GM12872 (cell line): ENCODE measurements at regions not wholly inside any gene's neighbourhood (a gene's known extent, or its start where the extent isn't known, plus 50 kb on each side); places are given as distances from the start of the nearest gene placed in this dataset.

ENCODE experiments used
- TF ChIP-seq, protein P1 (sequence below): IDR thresholded peaks from 3 replicates; pipeline ENCODE4 v1.5.1; 2011; ENCODE audit warnings: low read depth, mild to moderate bottlenecking, low read length, moderate library complexity; ENCODE audit not compliant: insufficient read depth

DNA sequence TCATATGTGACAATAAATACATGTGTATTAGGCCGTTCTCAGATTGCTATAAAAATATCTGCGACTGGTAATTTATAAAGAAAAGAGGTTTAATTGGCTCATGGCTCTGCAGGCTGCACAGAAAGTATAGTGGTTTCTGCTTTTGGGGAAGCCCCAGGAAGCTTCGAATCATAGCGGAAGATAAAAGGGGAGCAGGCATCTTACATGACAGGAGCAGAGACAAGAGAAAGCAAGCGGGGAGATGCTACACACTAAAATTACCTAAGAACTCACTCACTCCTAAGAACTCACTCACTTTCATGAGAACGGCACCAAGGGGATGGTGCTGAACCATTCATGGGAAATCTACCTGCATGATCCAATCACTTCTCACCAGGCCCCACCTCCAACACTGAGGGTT, 284.9 kb downstream of the OTUD1 start:
- TF ChIP-seq, protein P1, sequence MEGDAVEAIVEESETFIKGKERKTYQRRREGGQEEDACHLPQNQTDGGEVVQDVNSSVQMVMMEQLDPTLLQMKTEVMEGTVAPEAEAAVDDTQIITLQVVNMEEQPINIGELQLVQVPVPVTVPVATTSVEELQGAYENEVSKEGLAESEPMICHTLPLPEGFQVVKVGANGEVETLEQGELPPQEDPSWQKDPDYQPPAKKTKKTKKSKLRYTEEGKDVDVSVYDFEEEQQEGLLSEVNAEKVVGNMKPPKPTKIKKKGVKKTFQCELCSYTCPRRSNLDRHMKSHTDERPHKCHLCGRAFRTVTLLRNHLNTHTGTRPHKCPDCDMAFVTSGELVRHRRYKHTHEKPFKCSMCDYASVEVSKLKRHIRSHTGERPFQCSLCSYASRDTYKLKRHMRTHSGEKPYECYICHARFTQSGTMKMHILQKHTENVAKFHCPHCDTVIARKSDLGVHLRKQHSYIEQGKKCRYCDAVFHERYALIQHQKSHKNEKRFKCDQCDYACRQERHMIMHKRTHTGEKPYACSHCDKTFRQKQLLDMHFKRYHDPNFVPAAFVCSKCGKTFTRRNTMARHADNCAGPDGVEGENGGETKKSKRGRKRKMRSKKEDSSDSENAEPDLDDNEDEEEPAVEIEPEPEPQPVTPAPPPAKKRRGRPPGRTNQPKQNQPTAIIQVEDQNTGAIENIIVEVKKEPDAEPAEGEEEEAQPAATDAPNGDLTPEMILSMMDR = no peak

- TF ChIP-seq, protein P1 = no peak
Measured at GRCh38 chr10:23725548-23725947, 286.7 kb downstream of the OTUD1 start.

GRCh38 chr10:23742368-23742767, 303.5 kb downstream of the OTUD1 start:
- TF ChIP-seq, protein P1 = no peak

DNA sequence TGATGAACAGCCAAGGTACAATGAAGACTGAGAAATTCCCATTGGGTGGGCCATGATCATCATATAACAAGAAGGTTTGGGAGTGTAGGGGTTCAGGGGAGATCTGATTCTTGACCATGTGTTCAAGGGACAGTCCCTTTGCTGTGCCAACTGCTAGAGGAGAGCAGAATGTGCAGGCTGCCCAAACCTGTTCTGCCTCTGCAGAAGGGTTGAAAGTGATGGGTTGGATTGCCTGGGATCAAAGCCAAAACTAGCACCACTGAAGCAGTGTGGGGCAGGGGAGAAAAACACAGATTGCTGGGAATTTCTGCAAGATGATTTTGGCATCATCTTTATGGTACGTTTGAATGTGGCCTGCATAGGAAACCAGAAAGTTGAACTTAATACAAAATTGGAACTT, 303.9 kb downstream of the OTUD1 start:
- TF ChIP-seq, protein P1 = no peak

- TF ChIP-seq, protein P1 = no peak
Measured at GRCh38 chr10:23754179-23754578, 315.3 kb downstream of the OTUD1 start.

DNA sequence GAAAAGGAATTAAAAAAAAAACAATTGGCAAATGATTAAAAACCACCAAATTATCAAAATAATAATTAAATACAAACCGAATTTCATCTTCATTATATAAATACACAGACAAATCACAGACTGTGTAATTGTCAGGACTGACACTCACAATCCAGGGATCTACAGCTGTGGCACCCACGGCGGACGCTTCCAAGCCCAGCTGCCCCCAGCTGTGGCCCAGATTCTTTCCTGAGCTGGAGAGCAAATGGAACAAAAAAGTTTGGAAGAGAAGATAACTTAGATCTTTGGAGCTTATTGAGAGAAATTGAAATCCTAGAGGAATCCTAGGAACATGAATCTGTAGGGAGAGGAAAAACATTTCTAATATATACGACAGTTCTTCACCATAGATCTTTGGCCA, 316.1 kb downstream of the OTUD1 start:
- TF ChIP-seq, protein P1 = no peak

DNA sequence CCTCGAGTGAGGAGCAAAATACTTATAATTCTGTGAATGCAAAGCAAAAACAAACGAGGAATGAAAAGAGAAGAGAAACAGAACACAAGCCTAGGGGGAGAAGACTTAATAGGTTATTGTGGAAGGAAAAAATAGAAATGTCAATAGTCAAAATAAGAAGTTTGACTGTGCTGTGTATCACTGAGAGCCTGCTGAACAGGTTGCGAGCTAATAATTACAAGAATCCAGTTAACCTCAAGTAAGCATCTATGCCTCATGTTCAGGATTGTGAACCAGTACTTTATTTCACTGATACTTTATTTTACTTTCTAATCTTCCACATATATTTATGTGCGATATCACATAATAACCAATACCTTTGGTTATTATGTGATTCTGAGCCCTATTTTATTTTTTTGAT, 316.7 kb downstream of the OTUD1 start:
- TF ChIP-seq, protein P1 = no peak

- TF ChIP-seq, protein P1 = no peak
Measured at GRCh38 chr10:23768281-23768680, 329.4 kb downstream of the OTUD1 start.
